GM12875 (cell line): ENCODE measurements at regions not wholly inside any gene's neighbourhood (a gene's known extent, or its start where the extent isn't known, plus 50 kb on each side); places are given as distances from the start of the nearest gene placed in this dataset.

Experiments used
- H3K4me3 ChIP-seq: one replicate; pipeline ENCODE4 v1.5.1; 2011; ENCODE audit warnings: low read depth, low read length, control low read depth
- CTCF ChIP-seq: IDR thresholded peaks from 2 replicates; pipeline ENCODE4 v1.5.1; 2011; ENCODE audit warnings: low read depth, mild to moderate bottlenecking, control low read depth, inconsistent platforms, low read length, moderate library complexity, borderline replicate concordance; ENCODE audit not compliant: insufficient read depth

- H3K4me3 ChIP-seq = no peak overlapping the region
- TF ChIP-seq CTCF = no peak
Observed at GRCh38 chr12:131418121-131418520, 292.8 kb upstream of the SFSWAP start.

- TF ChIP-seq CTCF = no peak
- no peak overlapping the region for H3K4me3 ChIP-seq
Observed at GRCh38 chr12:131418884-131419283, 292.0 kb upstream of the SFSWAP start.

GRCh38 chr12:131420867-131421447 lies 289.9 kb upstream of the SFSWAP start:
- TF ChIP-seq CTCF = no peak
- no peak overlapping the region for H3K4me3 ChIP-seq

- no peak overlapping the region for H3K4me3 ChIP-seq
- no peak for TF ChIP-seq CTCF
Observed at GRCh38 chr12:131421509-131422186, 289.2 kb upstream of the SFSWAP start.

GRCh38 chr12:131422187-131422520 lies 288.7 kb upstream of the SFSWAP start:
- no peak overlapping the region for H3K4me3 ChIP-seq
- no peak for TF ChIP-seq CTCF

GRCh38 chr12:131422744-131423143 lies 288.1 kb upstream of the SFSWAP start:
- TF ChIP-seq CTCF = no peak
- H3K4me3 ChIP-seq = no peak overlapping the region

GRCh38 chr12:131424270-131424669 lies 286.6 kb upstream of the SFSWAP start:
- H3K4me3 ChIP-seq = no peak overlapping the region
- no peak for TF ChIP-seq CTCF
